ENCODE measurements at regions not wholly inside any gene's neighbourhood (a gene's known extent, or its start where the extent isn't known, plus 50 kb on each side); places are given as distances from the start of the nearest gene placed in this dataset.
A peak's percentile ranks its signal among the peaks of the same experiment; 100 is the strongest.
"Not testable (repeated sequence)": the region's sequence is repeated elsewhere in the genome, so short reads cannot be mapped to it uniquely, and the experiment has no call there.

- no peak overlapping the region for H3K4me3 ChIP-seq (IDR thresholded peaks at IDR 0.05; ENCODE audit: insufficient read depth, low read depth, low read length)
- no peak overlapping the region for H3K27ac ChIP-seq
- no peaks in the 10 kb centered on the region for H4K20me1 ChIP-seq (ENCODE audit: insufficient read depth)
- H2AFZ ChIP-seq (ENCODE audit: low read depth) = no peak overlapping the region
- H3K27me3 ChIP-seq (ENCODE audit: insufficient read depth, low read depth) = no peaks in the 10 kb centered on the region
- TF ChIP-seq CTCF (conservative IDR thresholded peaks at IDR 0.05; ENCODE audit: low read depth, low read length) = no peak
- H3K36me3 ChIP-seq (ENCODE audit: insufficient read depth) = no peaks in the 10 kb centered on the region
- H3K4me2 ChIP-seq = no peak overlapping the region
- H3K79me2 ChIP-seq (ENCODE audit: insufficient read depth, low read depth) = no peaks in the 10 kb centered on the region
- no peaks in the 10 kb centered on the region for H3K4me1 ChIP-seq (ENCODE audit: low read depth, poor library complexity, severe bottlenecking)
- H3K9ac ChIP-seq = no peak overlapping the region
Observed at GRCh38 chr14:71629250-71629649, 303.0 kb upstream of the RGS6 start.

GRCh38 chr14:71629765-71630492 is 302.3 kb upstream of the RGS6 start:
- Histone ChIP-seq H3K4me3 (IDR thresholded peaks at IDR 0.05; ENCODE audit: insufficient read depth, low read depth, low read length) (no peak overlapping the region), H3K9ac (no peak overlapping the region), H3K4me1 (ENCODE audit: low read depth, poor library complexity, severe bottlenecking) (no peaks in the 10 kb centered on the region), H3K27me3 (ENCODE audit: insufficient read depth, low read depth) (no peaks in the 10 kb centered on the region), H4K20me1 (ENCODE audit: insufficient read depth) (no peaks in the 10 kb centered on the region), H3K4me2 (no peak overlapping the region), H3K79me2 (ENCODE audit: insufficient read depth, low read depth) (no peaks in the 10 kb centered on the region), H3K27ac (no peak overlapping the region), H2AFZ (ENCODE audit: low read depth) (no peak overlapping the region), H3K36me3 (ENCODE audit: insufficient read depth) (no peaks in the 10 kb centered on the region)
- TF ChIP-seq CTCF (conservative IDR thresholded peaks at IDR 0.05; ENCODE audit: low read depth, low read length) = no peak

- H4K20me1 ChIP-seq (ENCODE audit: insufficient read depth); H3K4me2 ChIP-seq; H3K27me3 ChIP-seq (ENCODE audit: insufficient read depth, low read depth); H3K4me3 ChIP-seq (IDR thresholded peaks at IDR 0.05; ENCODE audit: insufficient read depth, low read depth, low read length); H3K4me1 ChIP-seq (ENCODE audit: low read depth, poor library complexity, severe bottlenecking); H3K79me2 ChIP-seq (ENCODE audit: insufficient read depth, low read depth); H3K27ac ChIP-seq; H3K9ac ChIP-seq; H3K36me3 ChIP-seq (ENCODE audit: insufficient read depth); H2AFZ ChIP-seq (ENCODE audit: low read depth): not testable (repeated sequence)
Observed at GRCh38 chr14:71631030-71631429, 301.2 kb upstream of the RGS6 start.

- no peak for TF ChIP-seq CTCF (conservative IDR thresholded peaks at IDR 0.05; ENCODE audit: low read depth, low read length)
- no peak overlapping the region for H3K4me2 ChIP-seq
Observed at GRCh38 chr14:71632440-71632946, 299.7 kb upstream of the RGS6 start.

GRCh38 chr14:71636076-71636475 is 296.2 kb upstream of the RGS6 start:
- Histone ChIP-seq H3K4me3 (IDR thresholded peaks at IDR 0.05; ENCODE audit: insufficient read depth, low read depth, low read length) (no peak overlapping the region), H3K27ac (peak overlapping the region; percentile 58; the same call in 1 of the 2 replicates), H3K27me3 (ENCODE audit: insufficient read depth, low read depth) (no peaks in the 10 kb centered on the region), H3K9ac (no peak overlapping the region), H2AFZ (ENCODE audit: low read depth) (peak overlapping the region; percentile 71; the same call in 1 of the 2 replicates), H4K20me1 (ENCODE audit: insufficient read depth) (no peaks in the 10 kb centered on the region), H3K79me2 (ENCODE audit: insufficient read depth, low read depth) (no peaks in the 10 kb centered on the region), H3K36me3 (ENCODE audit: insufficient read depth) (no peaks in the 10 kb centered on the region), H3K4me1 (ENCODE audit: low read depth, poor library complexity, severe bottlenecking) (peaks cover 22% of the 10 kb centered on the region), H3K4me2 (peak overlapping the region; percentile 84)
- TF ChIP-seq CTCF (conservative IDR thresholded peaks at IDR 0.05; ENCODE audit: low read depth, low read length) = no peak

More at GRCh38 chr14:71632440-71632946, 299.7 kb upstream of the RGS6 start:
- no peaks in the 10 kb centered on the region for H3K36me3 ChIP-seq (ENCODE audit: insufficient read depth)
- H3K9ac ChIP-seq = no peak overlapping the region
- H3K27ac ChIP-seq = no peak overlapping the region
- no peak overlapping the region for H3K4me3 ChIP-seq (IDR thresholded peaks at IDR 0.05; ENCODE audit: insufficient read depth, low read depth, low read length)
- peaks cover 20% of the 10 kb centered on the region for H3K4me1 ChIP-seq (ENCODE audit: low read depth, poor library complexity, severe bottlenecking)
- no peaks in the 10 kb centered on the region for H3K27me3 ChIP-seq (ENCODE audit: insufficient read depth, low read depth)
- H2AFZ ChIP-seq (ENCODE audit: low read depth) = no peak overlapping the region
- H4K20me1 ChIP-seq (ENCODE audit: insufficient read depth) = no peaks in the 10 kb centered on the region
- no peaks in the 10 kb centered on the region for H3K79me2 ChIP-seq (ENCODE audit: insufficient read depth, low read depth)
